Renal cortex interstitium (tissue), 11 donors: ENCODE measurements at regions not wholly inside any gene's neighbourhood (a gene's known extent, or its start where the extent isn't known, plus 50 kb on each side); places are given as distances from the start of the nearest gene placed in this dataset.
"Not testable (repeated sequence)": the region's sequence is repeated elsewhere in the genome, so short reads cannot be mapped to it uniquely, and the experiment has no call there.

Source experiments
- DNase-seq, 11 donors: peaks; one replicate each; pipeline ENCODE4 v3.0.0-alpha.2; 2013; ENCODE audit warnings: low read depth in 9 of 11, low spot score in 4 of 11; ENCODE audit errors: extremely low read depth in 1 of 11

DNA sequence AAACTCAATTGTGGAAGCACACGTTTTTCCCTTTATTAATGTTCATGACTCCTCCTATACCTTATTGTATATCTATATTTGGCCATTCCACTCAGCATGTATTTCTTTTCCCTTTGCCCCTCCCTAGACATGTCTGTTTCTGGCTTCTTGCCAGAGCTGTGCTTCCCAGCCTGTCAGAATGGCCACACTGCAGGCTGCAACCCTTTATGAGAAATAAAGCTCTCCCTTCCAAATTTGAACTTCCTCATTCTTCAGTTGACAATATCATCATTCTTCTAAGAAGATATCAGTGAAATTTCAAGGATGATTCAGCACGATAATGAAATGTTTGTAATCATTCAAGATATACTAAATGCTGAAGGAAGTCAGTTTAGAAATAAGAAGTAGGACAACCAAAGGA lies 107.6 kb upstream of the PRSS3 start:
- peak in 1 of 11 donors; percentile 9 for DNase-seq

DNA sequence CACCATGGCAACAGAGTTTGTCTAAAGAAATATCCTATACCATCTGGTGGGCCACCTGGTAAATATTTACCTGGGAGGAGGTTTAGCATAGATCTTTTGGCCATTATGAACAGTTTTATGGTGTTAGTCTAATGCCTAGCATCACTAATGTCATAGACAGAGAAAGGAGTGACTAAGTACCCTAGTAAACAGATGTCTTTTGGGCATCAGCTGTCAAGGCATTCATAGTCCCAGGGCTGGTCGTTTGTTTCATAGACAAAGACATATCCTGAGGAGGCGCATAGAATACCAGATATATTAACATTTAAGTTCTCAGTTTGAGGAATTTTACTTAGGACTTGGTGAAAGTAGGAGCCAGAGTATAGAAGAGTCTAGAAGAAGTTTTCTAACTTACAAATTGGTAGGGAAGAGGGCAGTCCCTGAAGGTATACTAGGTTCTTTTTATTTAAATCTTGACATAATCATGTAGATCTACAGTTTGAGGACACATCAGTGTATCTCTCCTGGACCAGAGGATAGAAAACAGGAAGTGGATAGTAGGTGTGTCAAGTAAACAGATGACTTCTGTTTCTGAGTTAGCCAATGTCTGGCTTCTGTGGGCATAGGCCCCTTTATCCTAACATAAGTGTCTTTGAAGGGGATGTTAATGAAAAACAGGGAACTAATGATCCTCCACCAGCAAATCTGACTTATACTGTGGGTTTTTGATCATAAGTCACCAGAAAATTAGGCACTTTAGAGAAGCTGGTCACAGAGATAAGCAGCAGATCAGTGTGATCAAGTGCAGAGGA lies 105.0 kb upstream of the PRSS3 start:
- DNase-seq: no peak

DNA sequence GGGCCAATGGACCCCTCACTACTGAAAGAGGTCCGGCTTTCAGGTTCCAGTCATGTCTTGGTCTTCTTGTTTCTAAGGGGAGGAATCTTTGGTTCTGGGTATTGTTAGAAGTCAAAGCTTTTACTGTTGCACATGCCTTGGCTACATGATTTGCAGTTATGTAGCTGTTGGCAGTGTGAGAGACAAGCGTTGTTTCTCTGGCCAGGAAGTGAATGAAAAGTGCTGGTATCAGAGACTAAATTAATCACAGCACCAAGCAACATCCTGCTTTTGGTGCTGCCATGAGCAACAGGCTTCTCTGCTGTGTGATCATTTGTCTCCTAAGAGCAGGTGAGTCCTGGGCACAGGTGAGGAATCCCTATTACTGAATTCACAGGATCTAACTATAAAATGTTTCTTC lies 100.1 kb upstream of the PRSS3 start:
- no peak for DNase-seq

DNA sequence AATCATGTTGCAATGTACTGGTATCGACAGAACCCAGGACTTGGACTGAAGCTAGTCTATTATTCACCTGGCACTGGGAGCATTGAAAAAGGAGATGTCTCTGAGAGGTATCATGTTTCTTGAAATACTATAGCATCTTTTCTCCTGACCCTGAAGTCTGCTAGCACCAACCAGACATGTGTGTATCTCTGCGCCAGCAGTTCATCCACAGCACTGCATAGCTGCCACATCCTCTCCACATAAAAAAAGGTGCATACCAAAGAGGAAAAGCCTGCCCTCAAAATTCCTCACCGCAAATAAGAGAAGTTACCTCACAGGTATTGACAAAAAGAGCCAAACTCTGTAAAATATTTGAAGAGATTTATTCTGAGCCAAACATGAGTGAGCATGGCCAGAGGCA lies 99.5 kb upstream of the PRSS3 start:
- no peak for DNase-seq

DNA sequence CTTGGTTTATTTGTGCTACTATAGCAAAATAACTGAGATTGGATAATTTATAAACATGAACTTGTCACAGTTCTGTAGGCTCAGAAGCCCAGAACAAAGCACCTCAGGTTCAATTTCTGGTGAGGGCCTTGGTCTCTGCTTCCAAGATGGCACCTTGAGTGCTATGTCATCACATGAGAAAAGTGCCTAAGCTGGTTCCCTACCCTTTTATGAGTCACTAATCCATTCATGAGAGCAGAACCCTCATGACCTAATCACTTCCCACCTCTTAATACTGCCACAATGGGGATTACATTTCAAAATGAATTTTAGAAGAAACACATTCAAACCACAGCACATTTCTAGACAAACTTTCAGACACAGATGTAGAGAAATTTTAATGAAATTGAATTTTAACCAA lies 98.2 kb upstream of the PRSS3 start:
- no peak for DNase-seq

DNA sequence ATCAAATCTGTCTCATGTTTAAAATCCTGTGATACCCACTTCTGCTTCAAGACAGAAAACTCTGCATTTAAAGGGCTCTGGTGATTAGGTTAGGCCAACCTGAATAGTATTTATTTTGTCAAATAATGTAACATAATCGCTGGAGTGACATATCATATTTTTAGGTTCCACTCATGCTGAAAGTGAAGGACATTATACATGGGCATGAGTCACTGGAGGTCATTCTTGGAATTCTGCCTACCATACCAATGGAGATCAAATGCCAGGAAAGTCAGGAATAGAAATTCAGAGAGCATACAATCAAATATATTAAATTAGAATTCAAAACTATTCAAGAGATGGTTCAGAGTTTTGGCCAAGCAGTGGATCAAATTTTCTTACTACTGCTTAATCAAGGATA lies 97.1 kb upstream of the PRSS3 start:
- DNase-seq: no peak

DNA sequence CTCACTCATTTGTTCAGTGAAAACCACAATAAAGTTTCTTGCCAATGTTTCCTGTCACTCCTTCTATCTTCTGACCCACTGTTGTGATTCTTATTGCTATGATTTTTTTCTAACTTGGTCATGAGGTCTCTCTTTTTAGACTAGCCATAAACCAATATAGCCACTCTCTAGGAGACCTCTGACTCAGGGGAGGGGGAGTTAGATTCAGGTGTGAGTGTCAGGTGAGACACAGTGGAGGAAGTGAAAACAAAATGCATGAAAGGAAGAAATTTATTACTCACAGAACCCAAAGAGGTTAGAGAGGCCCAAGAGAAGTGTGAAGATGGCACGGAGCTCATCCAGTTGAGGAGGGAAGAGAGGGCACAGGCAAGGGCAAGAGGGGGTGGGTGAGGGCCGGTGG lies 94.4 kb upstream of the PRSS3 start:
- DNase-seq: not testable (repeated sequence)

DNA sequence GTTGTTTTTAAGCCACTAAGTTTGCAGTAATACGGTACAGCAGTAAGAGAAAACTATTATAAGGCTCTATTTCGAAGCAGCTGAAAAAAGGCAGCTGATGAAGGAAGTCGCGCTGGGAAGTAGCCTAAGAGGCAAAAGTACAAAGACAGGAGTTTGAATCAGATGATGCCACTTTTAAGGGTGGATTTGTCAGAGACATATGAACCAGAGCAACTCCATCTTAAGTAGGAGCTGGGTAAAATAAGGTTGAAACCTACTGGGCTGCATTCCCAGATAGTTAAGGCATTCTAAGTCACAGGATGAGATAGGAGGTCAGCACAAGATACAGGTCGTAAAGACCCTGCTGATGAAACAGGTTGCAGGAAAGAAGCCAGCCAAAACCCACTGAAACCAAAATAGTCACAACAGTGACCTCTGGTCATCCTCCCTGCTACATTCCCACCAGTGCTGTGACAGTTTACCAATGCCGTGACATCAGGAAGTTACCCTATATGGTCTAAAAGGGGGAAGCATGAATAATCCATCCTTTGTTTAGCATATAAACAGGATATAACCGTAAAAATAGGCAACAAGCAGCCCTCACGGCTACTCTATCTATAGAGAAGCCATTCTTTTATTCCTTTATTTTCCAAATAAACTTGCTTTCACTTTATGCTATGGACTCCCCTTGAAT lies 91.8 kb upstream of the PRSS3 start:
- DNase-seq: no peak

DNA sequence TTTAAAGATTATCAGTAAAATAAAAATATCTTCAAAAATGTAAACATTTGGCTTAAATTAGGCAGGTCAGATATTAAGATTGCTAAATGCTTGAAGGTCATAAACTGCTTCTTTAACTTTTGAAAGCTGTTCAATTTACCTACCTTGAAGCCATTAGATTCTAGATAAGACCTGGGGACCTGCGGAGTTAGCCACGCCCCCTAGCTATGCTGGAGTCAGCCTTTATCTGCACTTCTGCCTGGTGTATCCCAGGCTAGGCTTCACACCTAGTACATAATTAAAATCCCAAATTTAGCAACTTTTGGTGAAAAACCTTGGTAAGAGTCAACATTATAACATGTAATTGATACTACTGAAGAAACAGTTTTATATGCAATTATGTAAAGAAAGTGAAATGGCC lies 89.9 kb upstream of the PRSS3 start:
- DNase-seq: not testable (repeated sequence)

DNA sequence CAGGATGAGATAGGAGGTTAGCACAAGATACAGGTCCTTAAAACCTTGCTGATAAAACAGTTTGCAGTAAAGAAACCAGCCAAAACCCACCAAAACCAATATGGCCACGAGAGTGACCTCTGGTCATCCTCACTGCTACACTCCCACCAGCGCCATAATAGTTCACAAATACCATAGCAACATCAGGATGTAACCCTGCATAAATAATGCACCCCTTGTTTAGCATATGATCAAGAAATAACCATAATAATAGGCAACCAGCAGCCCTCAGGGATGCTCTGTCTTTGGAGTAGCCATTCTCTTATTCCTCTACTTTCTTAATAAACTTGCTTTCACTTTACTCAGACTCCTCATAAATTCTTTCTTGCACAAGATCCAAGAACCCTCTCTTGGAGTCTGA lies 86.9 kb upstream of the PRSS3 start:
- DNase-seq: no peak

DNA sequence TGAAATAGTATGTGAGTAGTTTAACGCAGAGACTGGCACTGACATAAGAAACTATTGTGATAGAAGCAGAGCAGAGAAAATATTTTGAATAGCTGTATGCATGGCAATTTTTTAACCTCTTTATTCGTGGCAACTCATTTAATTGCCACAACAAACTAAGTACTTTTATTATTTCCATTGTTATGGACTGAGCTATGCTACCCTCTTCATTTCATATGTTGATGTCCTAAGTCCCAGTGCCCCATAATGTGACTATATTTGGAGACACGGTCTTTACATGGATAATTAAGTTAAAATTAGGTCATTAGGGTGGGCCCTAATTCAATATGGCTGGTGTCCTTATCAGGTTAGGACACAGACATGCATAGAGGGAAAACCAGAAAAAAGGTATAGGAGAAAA lies 86.1 kb upstream of the PRSS3 start:
- no peak for DNase-seq

DNA sequence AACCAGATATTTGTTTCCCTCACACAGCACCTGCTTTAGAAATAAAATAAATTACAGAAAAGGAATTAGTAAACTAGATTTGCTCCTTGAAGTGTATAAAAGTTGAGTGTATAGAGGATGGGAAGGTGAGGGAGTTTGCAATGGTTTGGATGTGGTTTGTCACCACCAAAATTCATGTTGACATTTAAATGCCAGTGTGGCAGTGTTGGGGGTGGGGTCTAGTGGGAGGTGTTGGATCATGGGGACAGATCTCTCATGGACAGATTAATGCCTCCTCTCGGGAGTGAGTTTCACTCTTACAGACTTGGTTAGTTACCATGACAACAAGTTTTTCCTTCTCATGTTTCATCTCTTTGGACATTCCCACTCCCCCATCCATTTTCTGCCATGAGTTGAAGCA lies 83.9 kb upstream of the PRSS3 start:
- DNase-seq: not testable (repeated sequence)

DNA sequence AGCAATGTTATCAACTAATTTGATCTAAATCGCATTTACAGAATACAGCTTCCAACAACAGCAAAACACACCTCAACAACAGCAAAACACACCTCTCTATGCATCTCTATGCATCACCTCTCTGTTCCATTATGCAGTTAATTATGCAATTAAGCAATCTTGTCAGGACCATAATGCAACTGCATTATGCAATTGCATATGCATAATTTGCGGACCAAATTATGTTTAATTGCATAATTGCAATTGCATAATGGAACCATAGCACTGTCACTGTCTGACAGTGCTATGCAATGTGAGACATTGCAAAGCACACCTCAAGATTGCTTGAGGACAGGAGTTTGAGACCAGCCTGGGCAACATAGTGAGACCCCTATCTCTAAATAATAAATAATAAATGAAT lies 80.4 kb upstream of the PRSS3 start:
- no peak for DNase-seq

DNA sequence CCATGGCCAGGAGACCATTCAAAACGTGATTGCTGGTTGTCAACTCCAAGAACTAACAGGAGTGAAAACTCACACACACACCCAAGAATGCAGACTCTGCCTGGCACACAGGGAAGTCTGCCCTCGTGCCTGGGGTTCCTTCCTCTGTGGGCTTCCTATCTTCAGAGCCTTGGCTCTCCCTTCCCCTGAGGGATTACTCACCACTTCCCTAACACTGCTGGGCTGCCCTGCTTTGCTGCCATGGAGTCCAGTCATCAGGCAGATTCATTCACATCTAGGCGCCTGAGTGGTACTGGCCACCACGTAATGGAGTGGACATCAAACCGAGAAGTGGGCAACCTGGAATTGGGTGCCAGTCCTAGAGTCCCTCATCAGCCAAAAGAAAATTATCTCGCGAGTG lies 76.4 kb upstream of the PRSS3 start:
- no peak for DNase-seq

DNA sequence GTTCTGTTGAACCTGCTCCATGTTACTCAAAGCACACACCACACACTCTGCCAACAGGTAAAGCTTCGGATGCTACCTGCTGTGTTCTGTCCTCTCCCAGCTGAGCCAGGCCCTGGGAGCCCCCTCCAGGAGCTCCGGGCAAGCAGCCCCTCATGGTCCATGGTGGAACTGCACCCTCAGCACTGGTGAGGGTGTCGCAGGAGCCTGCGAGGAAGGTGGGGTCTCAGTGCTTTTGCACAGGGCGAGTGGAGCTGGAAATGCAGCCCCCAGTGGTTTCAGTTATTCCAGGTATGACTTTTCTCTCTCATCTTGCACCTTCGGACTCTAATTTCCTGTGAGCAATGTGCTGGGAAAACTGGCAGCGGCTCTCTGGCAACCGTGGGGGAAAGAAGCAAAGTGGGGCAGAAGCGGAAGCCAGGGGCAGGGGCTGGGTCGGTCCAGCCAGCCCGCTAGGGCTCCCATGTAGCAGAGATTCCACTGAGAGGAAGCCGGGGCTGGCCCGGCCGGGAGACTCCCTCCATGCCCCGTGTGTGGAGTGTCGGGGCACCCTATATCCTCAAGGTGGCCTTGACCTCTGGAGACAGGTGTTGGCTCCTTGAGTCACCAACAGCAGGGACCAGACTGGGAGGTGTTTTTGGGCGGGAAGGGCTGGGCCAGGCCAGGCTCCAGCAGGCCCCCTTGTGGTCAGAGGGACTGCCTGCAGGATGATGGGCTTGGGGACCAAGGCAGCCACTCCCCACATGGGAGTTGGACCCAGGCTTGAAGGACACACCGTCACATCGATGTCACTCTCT lies 75.6 kb upstream of the PRSS3 start:
- DNase-seq: no peak

DNA sequence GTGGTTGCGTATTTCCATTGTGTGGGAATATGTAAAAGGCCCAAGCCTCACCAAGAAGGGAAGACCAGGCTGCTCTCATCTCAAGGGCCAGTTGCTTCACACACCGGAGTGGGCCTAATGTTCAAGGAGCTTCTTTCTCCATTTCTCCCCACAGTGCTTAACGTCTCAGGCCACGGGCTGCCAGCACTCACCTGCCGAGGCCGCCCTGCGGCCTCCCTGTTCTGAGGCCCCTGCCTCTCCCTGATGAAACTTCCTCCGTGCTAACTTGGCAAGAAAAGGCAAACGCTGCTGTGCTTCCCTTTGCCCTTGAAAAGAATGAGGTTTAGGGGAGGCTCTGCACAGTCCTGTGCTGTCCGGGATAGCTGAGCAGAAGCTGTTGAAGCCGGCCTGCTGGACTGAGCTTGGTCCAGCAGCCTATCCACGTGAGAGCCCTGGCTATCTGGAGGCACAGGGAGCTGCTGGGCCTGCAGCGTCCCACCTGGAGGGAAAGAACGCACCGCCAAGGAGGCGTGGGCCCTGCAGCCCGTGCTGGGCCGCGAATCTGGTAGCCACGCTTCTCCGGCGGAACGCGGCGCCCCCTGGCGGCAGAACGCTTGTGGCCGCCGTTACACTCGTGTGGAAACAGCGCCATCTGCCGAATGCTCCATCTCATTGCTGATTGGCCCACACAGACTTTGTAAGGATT lies 73.5 kb upstream of the PRSS3 start:
- DNase-seq: peak; percentile 47 to 82 (median 68)

DNA sequence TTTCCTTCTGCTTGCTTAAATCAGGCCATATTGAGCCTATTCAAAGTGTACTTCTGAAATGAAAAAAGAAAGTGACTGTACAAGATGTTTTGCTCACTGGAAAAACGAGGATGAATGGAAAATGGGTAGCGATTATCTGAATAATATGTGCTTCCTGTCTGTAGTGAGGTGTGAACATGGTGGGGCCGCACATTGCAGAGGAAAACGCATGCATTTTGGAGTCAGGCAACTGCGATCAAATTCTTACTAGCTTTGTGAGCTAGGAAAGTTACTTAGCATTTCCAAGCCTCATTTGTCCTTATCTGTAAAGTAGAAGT lies 73.0 kb upstream of the PRSS3 start:
- no peak for DNase-seq

DNA sequence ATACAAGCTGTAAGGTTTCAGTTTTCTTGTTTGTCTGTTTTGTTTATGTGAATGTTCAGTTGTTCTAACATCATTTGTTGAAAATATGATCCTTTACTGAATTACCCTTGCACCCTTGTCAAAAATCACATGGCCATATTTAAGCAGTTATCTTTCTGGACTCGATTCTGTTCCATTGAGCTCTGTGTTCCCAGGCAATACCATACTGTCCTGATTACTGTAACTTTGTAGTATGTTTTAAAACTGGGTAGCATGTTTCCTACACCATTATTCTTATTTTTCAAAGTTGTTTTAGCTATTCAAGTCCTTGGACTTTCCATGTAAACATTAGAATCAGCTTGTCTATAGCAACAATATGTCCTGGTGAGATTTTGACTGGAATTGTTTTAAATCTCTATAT lies 66.7 kb upstream of the PRSS3 start:
- DNase-seq: no peak

DNA sequence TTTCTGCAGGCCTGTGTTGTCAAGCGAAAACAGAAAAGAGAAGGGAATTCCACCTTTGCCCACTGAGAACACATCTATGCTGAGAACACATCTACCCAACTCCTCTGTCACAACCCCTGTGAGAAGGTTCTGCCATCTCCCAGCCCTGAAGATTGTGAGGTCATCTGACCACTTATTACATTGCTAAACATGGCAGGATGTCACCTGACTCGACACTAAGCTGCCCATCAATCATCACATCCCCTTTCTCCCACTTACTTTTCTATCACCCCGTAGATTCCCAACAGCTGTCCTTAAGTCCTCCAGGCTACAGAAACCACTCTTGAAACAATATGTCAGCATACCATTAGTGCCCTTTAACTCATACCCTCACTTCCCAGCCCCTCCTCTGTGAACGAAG lies 64.2 kb upstream of the PRSS3 start:
- DNase-seq: no peak

DNA sequence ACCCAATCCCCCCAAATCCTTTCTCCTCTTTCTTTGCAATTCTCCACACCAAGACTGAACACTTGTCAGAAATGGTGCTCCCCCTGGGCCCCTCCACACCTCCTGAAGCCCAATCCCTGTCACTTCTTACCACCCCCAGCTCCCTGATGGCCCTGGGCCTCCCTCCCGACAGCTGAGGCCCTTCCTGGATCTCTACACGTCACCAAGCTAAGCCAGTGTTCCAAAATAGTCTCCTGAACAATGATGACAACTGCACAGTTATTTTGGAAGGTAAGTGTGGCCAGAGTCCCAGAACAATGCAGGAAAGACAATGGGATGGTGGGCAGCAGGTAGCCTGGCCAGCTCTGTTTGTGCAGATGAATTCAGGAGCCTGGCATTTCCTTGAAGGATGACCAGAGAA lies 63.7 kb upstream of the PRSS3 start:
- no peak for DNase-seq
